ENCODE measurements at regions not wholly inside any gene's neighbourhood (a gene's known extent, or its start where the extent isn't known, plus 50 kb on each side); places are given as distances from the start of the nearest gene placed in this dataset.

- TF ChIP-seq POLR2A (IDR thresholded peaks at IDR 0.05) = no peak
- no peak for TF ChIP-seq CTCF (IDR thresholded peaks at IDR 0.05)
- no peak for TF ChIP-seq EP300 (IDR thresholded peaks at IDR 0.05)
- no peaks in the 10 kb centered on the region for H3K27me3 ChIP-seq
- no peak overlapping the region for H3K4me3 ChIP-seq
- H3K27ac ChIP-seq = no peak overlapping the region
- 84 to 89% methylated on average over 3 of the region's 3 CpGs for WGBS, 2 donors
- no peak for DNase-seq (ENCODE audit: low spot score in 2 of 2)
- H3K36me3 ChIP-seq = no peaks in the 10 kb centered on the region
- H3K4me1 ChIP-seq = no peaks in the 10 kb centered on the region
- no peaks in the 10 kb centered on the region for H3K9me3 ChIP-seq
Observed at GRCh38 chr5:2280318-2280717, 397.6 kb upstream of the IRX4 start.

- no peak for DNase-seq (ENCODE audit: low spot score in 2 of 2)
- Histone ChIP-seq H3K4me3 (no peak overlapping the region), H3K27me3 (no peaks in the 10 kb centered on the region), H3K27ac (no peak overlapping the region), H3K9me3 (no peaks in the 10 kb centered on the region), H3K36me3 (no peaks in the 10 kb centered on the region), H3K4me1 (no peaks in the 10 kb centered on the region)
- 76 to 84% methylated on average over 27 of the region's 27 CpGs for WGBS, 2 donors
- TF ChIP-seq EP300 (IDR thresholded peaks at IDR 0.05) (no peak), CTCF (IDR thresholded peaks at IDR 0.05) (no peak), POLR2A (IDR thresholded peaks at IDR 0.05) (no peak)
Observed at GRCh38 chr5:2278825-2279456, 396.2 kb upstream of the IRX4 start.

- H3K27ac ChIP-seq = no peak overlapping the region
- no peak for DNase-seq (ENCODE audit: low spot score in 2 of 2)
- H3K4me3 ChIP-seq = no peak overlapping the region
Observed at GRCh38 chr5:2277886-2278285, 395.2 kb upstream of the IRX4 start.

GRCh38 chr5:2276101-2276500 lies 393.4 kb upstream of the IRX4 start:
- no peak overlapping the region for H3K27ac ChIP-seq
- no peaks in the 10 kb centered on the region for H3K27me3 ChIP-seq
- no peak for DNase-seq (ENCODE audit: low spot score in 2 of 2)
- no peak for TF ChIP-seq EP300 (IDR thresholded peaks at IDR 0.05)
- TF ChIP-seq CTCF (IDR thresholded peaks at IDR 0.05) = no peak
- no peak for TF ChIP-seq POLR2A (IDR thresholded peaks at IDR 0.05)
- WGBS, 2 donors = 80 to 89% methylated on average over 8 of the region's 8 CpGs
- no peaks in the 10 kb centered on the region for H3K9me3 ChIP-seq
- H3K36me3 ChIP-seq = no peaks in the 10 kb centered on the region
- H3K4me1 ChIP-seq = no peaks in the 10 kb centered on the region
- no peak overlapping the region for H3K4me3 ChIP-seq

More at GRCh38 chr5:2277886-2278285, 395.2 kb upstream of the IRX4 start:
- no peaks in the 10 kb centered on the region for H3K9me3 ChIP-seq
- H3K27me3 ChIP-seq = no peaks in the 10 kb centered on the region
- no peaks in the 10 kb centered on the region for H3K4me1 ChIP-seq
- 80% methylated on average over 15 of the region's 15 CpGs for WGBS, 2 donors
- no peaks in the 10 kb centered on the region for H3K36me3 ChIP-seq
- TF ChIP-seq CTCF (IDR thresholded peaks at IDR 0.05) (no peak), POLR2A (IDR thresholded peaks at IDR 0.05) (no peak), EP300 (IDR thresholded peaks at IDR 0.05) (no peak)

GRCh38 chr5:2272755-2273154 lies 390.0 kb upstream of the IRX4 start:
- Histone ChIP-seq H3K4me3 (no peak overlapping the region), H3K9me3 (no peaks in the 10 kb centered on the region), H3K36me3 (no peaks in the 10 kb centered on the region), H3K27ac (no peak overlapping the region), H3K27me3 (no peaks in the 10 kb centered on the region), H3K4me1 (no peaks in the 10 kb centered on the region)
- DNase-seq (ENCODE audit: low spot score in 2 of 2) = no peak
- WGBS, 2 donors = 82 to 85% methylated on average over 13 of the region's 13 CpGs
- TF ChIP-seq EP300 (IDR thresholded peaks at IDR 0.05) (no peak), CTCF (IDR thresholded peaks at IDR 0.05) (no peak), POLR2A (IDR thresholded peaks at IDR 0.05) (no peak)
